Neuronal stem cell (in vitro differentiated cells): ENCODE measurements at regions not wholly inside any gene's neighbourhood (a gene's known extent, or its start where the extent isn't known, plus 50 kb on each side); places are given as distances from the start of the nearest gene placed in this dataset.

Experiments
- DNase-seq: peaks from one replicate; pipeline ENCODE4 v3.0.0-alpha.2; 2013; ENCODE audit warnings: low spot score
- H2AFZ ChIP-seq: one replicate; pipeline ENCODE4 v1.6.1; 2013; ENCODE audit warnings: mild to moderate bottlenecking, low read length, inconsistent platforms
- H2AK5ac ChIP-seq: 2 replicates; pipeline ENCODE4 v1.6.1; 2013; ENCODE audit warnings: low read depth, mild to moderate bottlenecking, inconsistent platforms, low read length, moderate library complexity, mixed read lengths
- H2BK120ac ChIP-seq: 2 replicates; pipeline ENCODE4 v1.6.1; 2013; ENCODE audit warnings: low read depth, mild to moderate bottlenecking, inconsistent platforms, low read length, moderate library complexity, mixed read lengths
- H2BK12ac ChIP-seq: one replicate; pipeline ENCODE4 v1.6.1; 2013; ENCODE audit warnings: low read length, inconsistent platforms
- H2BK15ac ChIP-seq: 2 replicates; pipeline ENCODE4 v1.6.1; 2013; ENCODE audit warnings: mild to moderate bottlenecking, low read length, inconsistent platforms, mixed read lengths
- H2BK5ac ChIP-seq: one replicate; pipeline ENCODE4 v1.6.1; 2013; ENCODE audit warnings: inconsistent platforms, mild to moderate bottlenecking, low read length, moderate library complexity
- H3K14ac ChIP-seq: one replicate; pipeline ENCODE4 v1.6.1; 2013; ENCODE audit warnings: low read length, inconsistent platforms
- H3K18ac ChIP-seq: 2 replicates; pipeline ENCODE4 v1.6.1; 2013; ENCODE audit warnings: low read length, inconsistent platforms
- H3K23ac ChIP-seq: 2 replicates; pipeline ENCODE4 v1.6.1; 2013; ENCODE audit warnings: low read depth, mild to moderate bottlenecking, mixed read lengths, low read length, inconsistent platforms; ENCODE audit not compliant: poor library complexity
- H3K27ac ChIP-seq: replicated peaks from 3 replicates; pipeline ENCODE4 v1.5.1; 2013; ENCODE audit warnings: low read length, inconsistent platforms
- H3K27me3 ChIP-seq, 3 experiments: 2 replicates each; pipeline ENCODE4 v1.6.1; 2013; ENCODE audit warnings: low read length in 3 of 3, mild to moderate bottlenecking in 2 of 3, inconsistent platforms in 1 of 3, low read depth in 1 of 3, mixed read lengths in 1 of 3, moderate library complexity in 1 of 3; ENCODE audit not compliant: control insufficient read depth in 3 of 3, insufficient read depth in 3 of 3
- H3K36me3 ChIP-seq, 2 donors: replicated peaks in 1 of 2; 2 replicates each; pipeline ENCODE4 v1.6.1; 2013; ENCODE audit warnings: low read length in 2 of 2; ENCODE audit not compliant: control insufficient read depth in 2 of 2, insufficient read depth in 2 of 2
- H3K4ac ChIP-seq: 2 replicates; pipeline ENCODE4 v1.6.1; 2013; ENCODE audit warnings: inconsistent platforms, mild to moderate bottlenecking, low read length, moderate library complexity
- H3K4me1 ChIP-seq, 2 donors: 1 replicate in 1 of 2; 2 replicates in 1 of 2; pipeline ENCODE4 v1.6.1; 2013; ENCODE audit warnings: low read length in 2 of 2, low read depth in 1 of 2; ENCODE audit not compliant: control insufficient read depth in 2 of 2, insufficient read depth in 1 of 2
- H3K4me2 ChIP-seq: one replicate; pipeline ENCODE4 v1.6.1; 2013; ENCODE audit warnings: mild to moderate bottlenecking, low read length, inconsistent platforms; ENCODE audit not compliant: insufficient read depth, poor library complexity, severe bottlenecking
- H3K4me3 ChIP-seq, 2 donors: 2 replicates each; pipeline ENCODE4 v1.5.1; 2013; ENCODE audit warnings: low read length in 2 of 2, mild to moderate bottlenecking in 2 of 2, inconsistent platforms in 1 of 2, moderate library complexity in 1 of 2
- H3K79me1 ChIP-seq: one replicate; pipeline ENCODE4 v1.6.1; 2013; ENCODE audit warnings: low read depth, mild to moderate bottlenecking, inconsistent platforms, low read length, moderate library complexity
- H3K9ac ChIP-seq: one replicate; pipeline ENCODE4 v1.6.1; 2013; ENCODE audit warnings: mild to moderate bottlenecking, low read depth, low read length, inconsistent platforms; ENCODE audit not compliant: poor library complexity
- H3K9me3 ChIP-seq, 2 donors: replicated peaks in 1 of 2; 2 replicates each; pipeline versions ENCODE3 to v1.6.1; 2013; ENCODE audit warnings: low read length in 2 of 2, mild to moderate bottlenecking in 2 of 2, inconsistent platforms in 1 of 2, low read depth in 1 of 2, mixed read lengths in 1 of 2, moderate library complexity in 1 of 2; ENCODE audit not compliant: control insufficient read depth in 2 of 2, insufficient read depth in 1 of 2
- H4K8ac ChIP-seq: one replicate; pipeline ENCODE4 v1.6.1; 2013; ENCODE audit warnings: low read depth, mild to moderate bottlenecking, inconsistent platforms, low read length, moderate library complexity
- H4K91ac ChIP-seq: one replicate; pipeline ENCODE4 v1.6.1; 2013; ENCODE audit warnings: low read length, low read depth, mild to moderate bottlenecking, inconsistent platforms; ENCODE audit not compliant: poor library complexity
- WGBS, 2 donors: extraction: QIAGEN DNeasy Blood & Tissue Kit; methylation state at CpG; one replicate each; pipeline ENCODE4 v1.1.7; 2013; ENCODE audit warnings: missing lambda C conversion rate in 2 of 2, mixed read lengths in 1 of 2; ENCODE audit not compliant: insufficient read length in 2 of 2, insufficient replicate concordance in 1 of 2; ENCODE audit errors: extremely low coverage in 2 of 2; 5-methylcytosine and 5-hydroxymethylcytosine counted together

- Histone ChIP-seq H4K91ac (no peak overlapping the region), H4K8ac (no peak overlapping the region), H3K4me3 (no peak overlapping the region), H2BK120ac (no peak overlapping the region), H3K9me3 (no peaks in the 10 kb centered on the region), H3K36me3 (no peaks in the 10 kb centered on the region), H2BK12ac (no peak overlapping the region), H3K4me2 (no peak overlapping the region), H3K4me1 (peaks cover 0 to 6% of the 10 kb centered on the region in 2 donors), H2BK15ac (no peak overlapping the region), H3K4ac (no peak overlapping the region), H2BK5ac (peak overlapping the region; percentile 6), H3K79me1 (no peaks in the 10 kb centered on the region), H3K27me3 (no peaks in the 10 kb centered on the region), H2AFZ (no peak overlapping the region), H3K27ac (no peak overlapping the region), H3K18ac (no peak overlapping the region), H3K9ac (no peak overlapping the region), H3K23ac (no peak overlapping the region), H2AK5ac (no peak overlapping the region), H3K14ac (no peak overlapping the region)
- no peak for DNase-seq
- no CpG with 5 or more reads among the region's 12 CpGs for WGBS, 2 donors
Measured at GRCh38 chr11:111435046-111435698, 56.1 kb upstream of the POU2AF1 start.

- H3K4me2 ChIP-seq: no peak overlapping the region
- H4K91ac ChIP-seq: no peak overlapping the region
- no peak overlapping the region for H2BK120ac ChIP-seq
- H3K36me3 ChIP-seq: no peaks in the 10 kb centered on the region
- no peak overlapping the region for H3K27ac ChIP-seq
- H3K9me3 ChIP-seq: no peaks in the 10 kb centered on the region
- peak; percentile 15 for DNase-seq
- no peak overlapping the region for H4K8ac ChIP-seq
- H2BK5ac ChIP-seq: no peak overlapping the region
- no peak overlapping the region for H3K14ac ChIP-seq
- H3K23ac ChIP-seq: no peak overlapping the region
- peaks cover 0 to 3% (median 0%) of the 10 kb centered on the region in 3 experiments for H3K27me3 ChIP-seq
- H2AFZ ChIP-seq: no peak overlapping the region
- whole genome bisulfite sequencing, 2 donors: no CpG with 5 or more reads among the region's 7 CpGs
- no peak overlapping the region for H3K18ac ChIP-seq
- no peaks in the 10 kb centered on the region for H3K79me1 ChIP-seq
- no peak overlapping the region for H3K9ac ChIP-seq
- no peak overlapping the region for H3K4me3 ChIP-seq
- no peaks in the 10 kb centered on the region for H3K4me1 ChIP-seq
- no peak overlapping the region for H2AK5ac ChIP-seq
- H3K4ac ChIP-seq: no peak overlapping the region
- no peak overlapping the region for H2BK12ac ChIP-seq
- H2BK15ac ChIP-seq: no peak overlapping the region
Measured at GRCh38 chr11:111429066-111429506, 50.0 kb upstream of the POU2AF1 start.
